Fibroblast of gingiva (primary cell): ENCODE measurements at regions not wholly inside any gene's neighbourhood (a gene's known extent, or its start where the extent isn't known, plus 50 kb on each side); places are given as distances from the start of the nearest gene placed in this dataset.

ENCODE experiments used
- DNase-seq: peaks from one replicate; pipeline ENCODE4 v3.0.0-alpha.2; 2011; ENCODE audit warnings: low read depth

DNA sequence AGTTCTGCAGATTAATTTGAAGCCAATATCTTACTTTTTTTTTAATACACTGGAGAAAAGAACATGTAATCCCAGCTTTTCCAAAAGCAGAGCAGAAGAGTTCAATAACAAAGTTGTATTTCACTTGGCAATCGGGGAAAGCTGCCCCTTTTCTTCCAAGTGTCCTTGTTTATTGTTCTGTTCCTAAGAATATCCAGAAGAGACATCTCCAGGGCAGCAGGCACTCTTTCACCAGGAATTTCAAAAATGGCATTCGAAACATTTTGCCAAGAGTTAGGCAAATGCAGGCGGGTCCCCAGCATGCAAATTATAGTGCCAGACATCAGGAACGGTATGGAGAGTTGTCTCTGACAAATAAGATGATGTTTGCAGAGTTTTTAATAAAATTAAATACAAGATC is 494.5 kb downstream of the BCOR start:
- no peak for DNase-seq

DNA sequence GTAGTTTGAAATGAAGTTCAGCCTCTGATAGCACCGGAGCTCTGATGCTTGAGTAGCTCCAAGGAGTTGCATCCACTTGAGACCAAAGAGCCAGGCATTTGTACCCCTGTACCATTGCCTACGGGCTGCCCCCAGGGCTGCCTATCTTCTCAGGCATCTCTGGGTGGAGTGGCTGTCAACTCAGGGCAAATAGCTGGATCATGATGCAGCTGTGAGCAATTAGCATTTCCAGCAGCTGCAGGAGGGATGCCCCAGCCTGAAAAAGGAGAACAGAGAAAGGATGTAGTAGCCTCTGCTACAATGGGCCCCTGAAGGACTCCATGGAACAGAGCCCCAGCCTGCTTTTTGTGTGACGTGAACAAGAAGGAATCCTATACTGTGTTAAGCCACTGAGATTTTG is 492.6 kb downstream of the BCOR start:
- no peak for DNase-seq

DNA sequence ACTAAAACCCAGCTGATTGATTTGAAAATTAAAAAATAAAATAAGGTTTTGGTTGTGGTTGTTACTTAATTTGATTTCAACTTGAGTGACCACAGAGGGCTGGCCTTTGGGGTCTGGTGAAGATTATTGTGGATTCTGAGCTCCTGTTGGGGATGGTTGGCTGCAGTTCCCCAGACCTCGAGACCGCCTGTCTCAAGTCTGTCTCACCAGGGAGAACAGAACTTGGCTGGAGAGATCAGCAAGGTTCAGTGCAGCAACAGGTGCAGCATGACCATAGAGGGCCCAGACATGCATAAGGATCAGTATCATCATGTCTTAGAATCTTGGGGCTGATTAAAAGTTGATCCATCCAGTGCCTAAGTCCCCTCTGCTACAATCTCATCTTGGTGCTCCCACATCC is 491.9 kb downstream of the BCOR start:
- no peak for DNase-seq

DNA sequence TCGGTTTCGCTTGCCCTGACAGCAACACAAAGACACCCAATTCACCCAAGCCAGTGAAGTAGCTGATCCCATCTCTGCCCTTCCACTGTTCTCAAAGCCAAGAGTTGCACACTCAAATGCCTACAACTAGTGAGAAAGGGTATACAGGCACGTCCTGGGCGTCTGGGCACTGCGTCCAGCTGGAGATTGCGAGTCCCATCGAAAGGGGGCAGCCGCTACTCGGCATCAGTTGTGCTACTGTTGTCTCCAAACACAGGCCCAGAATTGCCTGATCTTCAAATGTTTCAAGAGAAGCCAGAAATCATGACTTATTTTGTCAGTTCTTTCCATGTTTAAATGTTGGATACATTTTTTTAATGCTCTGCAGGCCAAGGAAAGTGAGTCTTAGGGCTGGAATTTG is 487.8 kb downstream of the BCOR start:
- DNase-seq = peak; percentile 8

DNA sequence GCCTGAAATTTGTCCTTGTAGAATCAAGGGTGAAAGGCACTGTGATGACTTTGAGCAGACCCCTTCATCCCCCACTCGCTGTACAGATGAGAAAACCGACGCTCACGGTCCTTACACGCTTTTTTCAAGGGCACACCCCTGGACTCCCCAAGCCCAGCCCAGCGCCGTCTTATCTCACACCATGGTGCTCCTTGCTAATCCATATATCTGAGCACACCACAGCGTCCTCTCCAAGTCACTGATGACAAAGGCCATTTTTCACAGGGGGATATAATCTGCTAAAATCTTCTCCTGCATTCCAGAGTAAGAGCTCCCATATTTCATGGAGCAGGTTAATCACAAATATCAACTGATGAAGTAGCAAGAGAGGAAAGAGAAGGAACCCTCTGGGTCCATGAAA is 486.3 kb downstream of the BCOR start:
- no peak for DNase-seq

DNA sequence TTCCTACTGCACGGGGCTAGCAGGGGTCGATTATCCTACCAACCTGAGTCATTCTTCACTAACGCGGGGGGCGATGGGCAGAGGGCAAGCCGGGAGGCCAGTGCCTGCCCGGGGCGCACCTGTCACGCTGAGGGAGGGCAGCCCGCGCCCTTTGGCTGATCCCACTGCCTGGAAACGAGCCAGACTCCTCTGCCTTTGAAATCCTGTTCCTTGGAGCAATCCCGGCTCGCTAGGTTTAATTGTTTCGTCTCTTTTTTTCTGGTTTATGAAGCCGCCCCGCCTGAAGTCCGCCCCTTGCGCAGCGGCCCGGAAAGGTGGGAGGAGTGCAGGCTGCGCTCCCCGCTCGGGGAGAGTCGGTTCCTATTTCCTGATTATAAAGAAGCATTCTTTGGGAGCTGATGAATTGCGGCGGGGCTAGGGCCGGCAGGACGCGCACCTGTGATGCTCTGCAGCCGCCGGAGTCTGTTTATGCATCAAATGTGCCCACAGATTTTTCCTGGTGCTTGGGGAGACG is 484.2 kb downstream of the BCOR start:
- DNase-seq = no peak

DNA sequence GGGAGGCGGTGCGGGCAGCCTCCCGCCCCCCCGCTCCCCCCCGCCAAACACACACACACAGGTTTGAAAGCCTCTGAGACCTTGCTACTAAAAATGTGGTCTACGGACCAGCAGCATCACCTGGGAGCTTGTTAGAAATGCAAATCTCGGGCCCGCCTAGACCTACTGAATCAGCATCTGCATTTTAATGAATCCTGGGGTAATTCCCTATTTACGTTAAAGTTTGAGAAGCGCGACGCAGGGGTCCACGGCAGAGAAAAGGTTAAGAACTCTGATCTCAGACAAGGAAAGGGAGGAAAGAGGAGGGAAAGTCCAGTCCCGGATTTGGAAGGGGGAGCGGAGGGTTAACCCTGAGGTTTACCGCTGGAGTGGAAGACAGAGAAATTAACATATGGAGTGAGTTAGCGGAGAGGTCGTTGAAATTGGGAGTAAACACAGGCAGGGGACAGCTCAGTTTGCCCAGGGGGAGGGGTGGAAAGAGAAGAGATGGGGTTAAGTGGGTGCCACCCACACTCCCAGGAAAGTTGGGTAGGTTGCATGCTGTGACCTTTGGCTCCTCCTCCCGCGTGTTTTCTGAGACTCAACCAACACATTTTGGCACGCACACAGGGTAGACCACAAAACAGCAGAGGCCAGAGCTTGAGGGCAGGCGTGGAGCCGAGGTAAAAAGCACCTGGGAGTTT is 483.6 kb downstream of the BCOR start:
- DNase-seq = no peak

DNA sequence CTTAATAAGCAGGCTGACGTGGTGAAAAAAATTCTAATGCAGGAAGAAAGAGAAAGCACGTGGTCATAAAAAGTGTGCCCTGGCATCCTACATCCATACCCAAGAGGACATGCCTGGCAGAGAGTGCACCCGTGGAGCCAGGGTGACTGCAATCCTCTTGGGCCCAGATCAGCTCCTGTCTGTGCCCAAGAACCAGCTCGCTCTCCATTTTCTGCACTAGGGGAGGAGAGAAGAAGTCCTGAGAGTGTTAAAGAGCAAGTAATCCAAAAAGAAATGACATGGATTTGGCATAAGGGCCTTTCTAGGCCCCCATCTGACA is 483.1 kb downstream of the BCOR start:
- no peak for DNase-seq

DNA sequence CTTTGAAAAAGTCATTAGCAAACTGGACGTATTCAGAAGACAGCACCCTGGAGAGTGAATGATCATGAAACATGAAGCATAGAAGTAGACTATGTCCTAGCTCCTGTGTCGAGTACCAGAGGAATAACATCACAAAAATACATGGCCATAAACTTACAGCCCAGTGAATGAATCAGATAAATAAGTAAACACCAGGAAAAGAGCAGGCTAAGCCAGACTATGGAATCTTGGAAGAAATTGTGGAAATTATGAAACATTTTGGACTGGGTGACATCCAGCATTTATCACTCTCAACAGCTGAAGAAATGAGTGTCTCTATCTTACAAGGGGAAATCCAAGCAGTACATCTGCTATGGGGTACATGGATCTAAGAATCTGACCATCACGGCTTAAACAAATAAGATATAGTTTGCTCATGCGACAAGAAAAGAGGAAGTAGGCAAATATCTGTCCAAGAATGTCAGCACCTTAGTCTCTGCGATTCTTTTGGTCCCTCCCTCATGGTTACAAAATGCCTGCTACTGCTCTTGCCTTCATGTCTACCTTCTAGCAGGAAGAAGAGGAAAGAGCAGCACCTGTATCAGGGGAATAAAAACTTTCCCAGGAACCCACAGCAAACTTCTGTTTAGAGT is 481.5 kb downstream of the BCOR start:
- no peak for DNase-seq

DNA sequence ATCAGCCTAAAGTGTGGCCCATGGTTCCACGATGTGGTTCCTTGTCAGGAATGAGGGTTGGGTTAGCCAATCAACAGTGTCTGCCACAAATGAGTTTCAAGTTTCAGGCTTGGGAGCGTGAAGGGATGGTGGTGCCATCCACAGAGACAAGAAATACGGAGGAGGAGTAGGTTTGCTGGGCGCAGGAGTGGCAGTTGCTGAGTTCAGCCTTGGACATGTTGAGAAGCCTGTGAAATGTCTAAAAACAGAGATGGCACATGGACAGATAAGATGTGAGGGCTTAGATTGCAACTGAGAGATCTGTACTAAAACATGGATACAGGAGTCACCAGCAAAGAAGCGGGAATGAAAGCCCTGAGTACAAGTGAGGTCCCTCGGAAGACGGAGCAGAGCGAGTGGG is 481.0 kb downstream of the BCOR start:
- DNase-seq = no peak

DNA sequence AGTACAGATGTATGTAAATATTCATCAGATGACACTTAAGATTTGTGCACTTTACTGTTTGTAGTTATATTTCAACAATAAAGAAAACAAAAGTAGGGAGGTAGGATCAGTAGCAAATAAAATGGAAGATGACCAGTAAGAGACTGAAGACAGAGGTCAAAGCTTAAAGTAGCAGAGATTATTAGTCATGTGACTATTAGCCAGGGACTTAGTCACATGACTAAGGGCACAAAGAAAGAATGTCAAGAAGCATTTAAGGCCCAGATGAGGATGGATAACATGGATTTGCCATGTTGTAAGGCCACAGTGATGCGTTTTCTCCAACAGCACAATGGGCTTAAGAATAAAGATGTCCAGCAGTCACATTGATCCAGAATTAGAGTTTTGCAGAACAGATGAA is 479.6 kb downstream of the BCOR start:
- DNase-seq = no peak

DNA sequence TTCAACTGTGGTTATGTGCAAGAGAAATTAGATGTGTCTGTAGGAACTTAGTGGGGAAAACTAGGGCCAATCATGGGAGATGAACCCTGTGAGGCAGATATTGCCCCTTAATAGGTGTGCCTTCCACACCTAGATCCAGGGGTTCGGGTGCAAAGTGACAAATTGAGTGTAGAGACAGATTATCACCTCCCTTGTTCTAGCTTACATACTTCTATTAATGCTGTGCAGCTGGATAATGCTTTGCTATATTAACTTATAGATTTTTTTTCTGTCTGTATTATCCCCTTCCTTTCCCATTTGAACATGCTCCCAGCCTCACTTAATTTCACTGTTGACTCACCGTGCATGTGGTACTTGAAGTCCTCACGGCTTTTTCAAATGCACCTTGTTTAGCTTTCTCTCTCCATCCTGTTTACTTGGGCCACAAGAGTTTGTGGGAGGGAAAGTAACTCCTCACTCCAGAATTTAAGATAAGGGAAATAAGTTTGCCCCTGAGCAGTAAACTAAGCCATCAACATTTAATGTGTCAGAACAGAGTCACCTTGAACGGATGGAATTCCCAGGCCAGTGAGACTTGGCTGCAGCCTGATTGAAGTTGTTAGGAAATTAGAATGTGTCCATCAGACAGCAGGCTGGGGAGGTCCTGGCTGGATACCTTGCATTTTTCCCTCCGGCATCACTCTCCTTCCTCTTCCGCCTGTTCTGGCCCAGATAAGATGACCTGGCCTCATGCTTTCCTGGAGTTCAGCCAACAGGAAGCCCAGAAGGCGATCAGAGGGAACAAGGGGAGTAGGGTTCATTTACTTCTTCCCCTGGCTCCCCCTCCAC is 478.4 kb downstream of the BCOR start:
- DNase-seq = no peak

DNA sequence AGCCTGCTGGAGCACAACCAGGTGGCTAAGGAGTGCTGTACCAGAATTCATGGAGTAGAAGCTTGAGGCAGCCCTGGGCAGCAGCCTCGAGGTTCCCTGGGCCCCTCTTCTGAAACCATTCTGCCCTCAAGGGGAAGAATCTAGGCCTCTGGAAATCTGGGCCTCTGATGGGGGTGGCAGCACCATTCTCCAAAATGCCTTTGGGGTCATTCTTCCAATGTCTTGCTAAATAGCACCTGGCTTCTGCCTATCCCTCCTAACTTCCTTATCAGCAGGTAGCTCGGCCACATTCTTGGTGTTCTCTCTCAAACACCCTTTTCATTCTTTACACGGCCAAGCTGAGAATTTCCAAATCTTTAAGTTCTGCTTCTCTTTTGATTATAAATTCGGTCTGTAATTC is 473.6 kb downstream of the BCOR start:
- DNase-seq = no peak

DNA sequence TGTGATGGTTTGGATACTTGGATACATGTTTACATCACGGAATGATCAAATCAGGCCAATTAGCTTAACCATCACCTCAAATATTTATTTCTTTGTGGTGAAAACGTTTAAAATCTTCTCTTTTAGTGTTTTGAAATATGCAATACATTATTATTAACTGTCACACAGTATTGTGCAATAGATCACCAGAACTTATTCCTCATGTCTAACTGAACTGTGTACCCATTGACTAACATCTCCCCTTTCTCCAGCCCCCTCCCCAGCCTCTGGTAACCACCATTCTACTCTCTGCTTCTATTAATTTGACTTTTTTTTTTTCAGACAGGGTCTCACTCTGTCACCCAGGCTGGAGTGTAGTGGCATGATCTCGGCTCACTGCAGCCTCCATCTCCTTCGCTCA is 471.9 kb downstream of the BCOR start:
- no peak for DNase-seq

DNA sequence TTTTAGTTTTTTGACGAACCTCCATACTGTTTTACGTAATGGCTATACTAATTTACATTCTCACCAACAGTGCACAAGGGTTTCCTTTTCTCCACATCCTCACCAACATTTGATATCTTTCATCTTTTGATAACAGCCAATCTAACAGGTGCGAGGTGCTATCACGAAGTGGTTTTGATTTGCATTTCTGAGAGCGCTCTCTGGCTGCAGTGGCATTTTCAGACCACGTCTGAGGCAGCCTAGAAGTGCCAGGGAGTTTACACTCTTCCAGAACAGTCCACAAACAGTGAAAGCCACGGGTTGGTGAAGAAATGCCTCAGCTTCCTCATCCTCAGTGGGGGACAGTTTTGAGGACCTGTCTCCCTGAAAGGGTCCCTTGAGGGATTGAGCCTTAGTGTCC is 471.0 kb downstream of the BCOR start:
- DNase-seq = no peak

DNA sequence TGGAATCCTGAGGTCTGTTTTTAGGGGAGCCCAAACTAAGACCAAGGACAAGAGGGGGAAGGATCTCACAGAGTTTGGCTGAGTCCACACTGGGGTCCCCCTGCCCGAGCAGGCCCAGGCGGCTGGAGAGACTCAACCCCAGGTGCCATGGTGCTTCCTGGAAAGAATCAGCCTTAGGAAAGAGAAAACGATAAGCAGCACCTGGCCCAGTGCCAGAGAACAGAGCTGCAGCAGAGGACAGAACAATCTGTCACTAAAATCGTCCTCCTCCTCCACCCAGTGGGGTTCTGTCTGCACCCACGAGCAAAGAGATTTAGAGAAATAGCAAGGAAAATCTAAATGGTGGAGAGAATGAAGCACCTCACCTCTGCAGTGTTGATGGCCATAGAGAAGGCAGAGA is 470.5 kb downstream of the BCOR start:
- DNase-seq = no peak

DNA sequence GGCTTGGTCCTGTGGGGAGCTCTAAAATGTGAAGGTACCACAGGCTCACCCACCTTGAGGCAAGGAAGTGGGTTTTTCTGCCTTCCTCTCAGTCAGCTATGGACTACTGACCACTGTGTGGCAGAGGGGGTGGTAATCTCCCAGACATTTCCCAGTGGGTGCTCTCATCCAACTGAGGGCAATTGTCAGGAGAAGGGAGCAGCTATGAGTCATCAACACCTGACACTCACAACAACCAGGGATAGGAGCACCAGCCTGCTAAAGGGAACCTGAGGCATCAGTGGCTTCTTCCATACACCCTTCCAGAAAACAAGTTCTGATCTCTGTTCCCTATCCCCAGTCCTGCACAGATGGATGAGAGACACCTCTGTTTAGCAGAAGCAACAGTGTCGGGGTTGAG is 468.8 kb downstream of the BCOR start:
- DNase-seq = no peak

DNA sequence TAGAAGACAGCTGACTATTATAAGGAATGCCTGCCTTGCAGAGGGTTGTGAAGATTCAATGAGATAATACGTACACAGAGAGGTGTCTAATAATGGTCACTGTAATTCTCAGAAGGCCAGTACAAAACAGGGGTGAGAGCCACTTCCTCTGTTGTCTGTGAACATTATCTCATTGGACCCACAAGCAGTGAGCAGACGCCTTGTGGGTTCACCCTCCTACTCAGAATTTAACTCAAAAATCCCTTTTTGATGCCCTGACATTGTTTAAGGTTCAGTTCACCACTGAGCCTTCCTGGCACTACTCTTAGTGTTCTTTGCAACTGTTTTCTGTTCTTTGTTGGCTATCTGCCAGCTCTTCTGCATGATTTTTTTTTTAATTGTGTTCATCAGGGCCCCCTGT is 467.4 kb downstream of the BCOR start:
- no peak for DNase-seq

DNA sequence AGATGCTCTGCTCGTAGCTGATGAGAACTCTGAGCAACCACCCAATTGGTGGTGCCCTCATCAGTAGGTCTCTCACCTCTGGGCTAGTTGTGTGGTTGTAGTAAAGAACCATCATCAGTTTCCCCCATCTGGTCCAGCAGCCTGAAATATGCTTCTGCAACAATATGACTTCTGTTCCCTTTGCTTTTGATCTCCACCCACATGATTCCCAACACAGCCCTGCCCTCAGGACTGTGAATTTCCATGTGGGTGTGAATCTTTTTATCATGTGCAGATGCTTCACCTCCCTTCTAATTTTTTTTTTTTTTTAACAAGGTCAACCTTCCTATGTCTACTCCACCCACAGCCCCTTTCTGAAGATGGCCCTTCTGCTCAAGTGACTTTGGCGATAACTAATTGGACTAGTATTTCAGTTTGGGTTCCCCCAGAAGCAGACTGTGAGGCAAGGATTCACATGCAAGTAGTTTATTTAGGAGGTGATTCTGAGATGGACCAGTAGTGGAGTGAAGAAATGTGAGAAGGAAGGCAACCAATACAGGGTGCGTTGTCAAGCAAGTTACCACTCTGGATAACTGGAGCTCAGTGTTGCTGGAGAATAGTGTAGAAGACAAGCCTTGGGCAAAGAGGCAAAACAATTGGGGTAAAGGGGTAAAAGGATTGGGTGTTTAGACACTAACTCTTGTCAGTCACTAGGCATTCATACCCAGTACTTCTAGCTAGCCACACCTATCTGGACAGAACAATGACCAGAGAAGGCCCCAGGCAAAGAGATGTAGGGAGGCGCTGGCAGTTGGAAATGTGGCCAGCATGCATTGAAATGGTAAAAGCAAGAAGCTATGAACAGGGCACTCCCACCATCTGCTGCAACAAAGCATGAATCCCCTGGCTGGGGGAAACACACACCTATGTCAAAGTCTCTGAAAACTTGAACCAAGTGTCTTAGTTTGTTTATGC is 466.2 kb downstream of the BCOR start:
- DNase-seq = no peak

DNA sequence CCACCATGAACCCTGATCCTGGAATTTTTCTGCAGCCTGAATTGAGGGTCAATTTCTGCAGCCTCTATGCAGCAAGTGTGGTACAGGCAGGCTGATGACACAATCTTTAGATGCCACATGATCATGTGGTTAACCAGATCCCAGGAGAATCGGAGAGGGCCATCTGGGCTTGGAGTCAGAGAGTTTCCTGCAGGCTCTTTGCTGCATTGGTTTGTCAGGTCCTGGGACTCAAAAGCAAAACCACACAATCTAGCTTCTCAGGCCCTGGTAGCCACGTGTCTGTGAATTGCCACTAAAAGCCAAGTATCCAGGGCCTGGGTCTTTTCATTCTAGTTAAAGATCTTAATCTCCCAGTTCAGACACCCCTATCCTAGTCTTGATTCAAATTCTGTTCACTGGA is 464.5 kb downstream of the BCOR start:
- peak; percentile 14 for DNase-seq

DNA sequence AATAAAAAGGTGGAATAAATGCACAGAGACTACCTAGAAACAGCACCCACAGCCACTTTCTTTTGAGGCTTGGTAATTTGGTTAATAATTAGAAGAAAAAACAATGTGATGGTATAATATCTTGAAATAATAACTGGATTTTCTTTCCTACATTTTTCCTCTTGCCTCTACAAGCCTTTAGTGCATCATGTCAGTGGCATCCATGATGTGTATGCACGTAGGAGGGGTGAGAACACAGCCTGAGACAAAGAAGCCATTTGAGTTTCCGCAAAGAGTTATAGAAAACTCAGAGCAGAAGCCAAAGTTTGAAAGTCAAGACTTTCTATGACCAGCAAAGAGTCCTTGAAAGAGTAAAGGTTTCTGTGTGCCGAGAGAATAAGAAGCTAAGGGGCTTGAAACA is 461.3 kb downstream of the BCOR start:
- no peak for DNase-seq

DNA sequence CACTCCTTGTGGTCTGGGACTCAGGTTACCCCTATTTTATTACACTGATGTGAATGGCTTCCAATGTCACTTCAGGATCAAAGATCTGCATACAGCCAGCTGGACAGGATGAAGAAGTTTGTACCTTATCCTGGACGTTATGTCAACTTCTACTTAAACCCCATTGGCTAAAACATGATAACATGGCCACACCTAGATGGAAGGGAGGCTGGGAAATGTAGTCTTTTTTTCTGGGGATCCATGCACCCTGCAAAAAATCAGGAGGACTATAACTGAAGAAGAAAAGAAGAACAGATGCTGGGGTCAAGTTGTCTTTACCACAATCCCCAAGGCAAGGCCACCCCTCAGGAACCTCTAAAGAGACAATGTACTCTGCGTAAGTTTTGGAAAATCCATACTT is 459.2 kb downstream of the BCOR start:
- no peak for DNase-seq
